Activated T-cell treated with anti-CD3 and anti-CD28 coated beads for 4 hours (primary cell): ENCODE measurements at regions not wholly inside any gene's neighbourhood (a gene's known extent, or its start where the extent isn't known, plus 50 kb on each side); places are given as distances from the start of the nearest gene placed in this dataset.
"Not testable (repeated sequence)": the region's sequence is repeated elsewhere in the genome, so short reads cannot be mapped to it uniquely, and the experiment has no call there.

Experiments
- DNase-seq: peaks from one replicate; pipeline ENCODE4 v3.0.0-alpha.2; 2020

DNA sequence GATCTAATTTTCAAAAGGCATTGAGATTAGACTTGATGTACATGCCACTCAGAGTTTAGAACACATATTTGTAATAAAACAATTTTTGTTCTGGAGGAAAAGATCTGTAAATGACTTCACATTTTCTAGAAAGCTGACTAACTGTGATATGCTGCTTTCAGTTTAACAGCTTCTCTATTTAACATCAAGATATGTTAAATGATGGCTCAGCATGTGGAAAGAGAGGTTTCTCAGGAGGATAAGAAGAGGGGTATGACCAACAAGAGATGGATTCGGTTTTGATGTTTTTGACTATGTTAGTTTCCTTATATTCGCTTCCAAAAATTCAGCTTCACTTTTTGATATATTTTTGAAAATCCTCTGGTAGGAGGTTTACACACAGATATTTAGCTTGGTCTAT lies 698.7 kb downstream of the GLUD2 start:
- no peak for DNase-seq

DNA sequence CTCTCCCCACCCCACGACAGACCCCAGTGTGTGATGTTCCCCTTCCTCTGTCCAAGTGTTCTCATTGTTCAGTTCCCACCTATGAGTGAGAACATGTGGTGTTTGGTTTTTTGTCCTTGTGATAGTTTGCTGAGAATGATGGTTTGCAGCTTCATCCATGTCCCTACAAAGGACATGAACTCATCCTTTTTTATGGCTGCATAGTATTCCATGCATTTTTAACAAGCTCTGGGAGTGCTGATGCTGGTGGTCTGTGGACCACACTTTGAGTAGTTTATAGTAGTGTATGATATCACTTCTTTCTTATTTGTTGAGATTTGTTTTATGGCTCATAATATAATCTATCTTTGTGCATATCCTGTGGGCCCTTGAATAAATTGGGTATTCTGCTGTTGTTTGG lies 706.2 kb downstream of the GLUD2 start:
- not testable (repeated sequence) for DNase-seq

- DNase-seq, result no peak
These were observed 706.9 kb downstream of the GLUD2 start for GRCh38 chrX:121754301-121754700.

- no peak for DNase-seq
These were observed 708.1 kb downstream of the GLUD2 start for GRCh38 chrX:121755541-121755940.

DNA sequence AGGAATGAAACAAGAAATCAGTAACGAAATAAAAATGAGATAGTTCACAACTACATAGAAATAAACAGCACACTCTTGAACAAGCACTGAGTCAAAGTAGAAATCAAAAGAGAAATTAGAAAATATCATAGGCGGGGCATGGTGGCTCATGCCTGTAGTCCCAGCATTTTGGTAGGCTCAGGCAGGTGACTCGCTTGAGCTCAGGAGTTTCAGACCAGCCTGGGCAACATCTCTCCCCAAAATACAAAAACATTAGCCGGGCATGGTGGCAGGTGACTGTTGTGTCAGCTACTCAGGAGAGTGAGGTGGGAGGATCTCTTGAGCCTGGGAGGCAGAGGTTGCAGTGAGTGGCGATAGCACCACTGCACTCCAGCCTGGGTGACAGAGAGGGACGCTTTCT lies 714.4 kb downstream of the GLUD2 start:
- DNase-seq, result no peak

DNA sequence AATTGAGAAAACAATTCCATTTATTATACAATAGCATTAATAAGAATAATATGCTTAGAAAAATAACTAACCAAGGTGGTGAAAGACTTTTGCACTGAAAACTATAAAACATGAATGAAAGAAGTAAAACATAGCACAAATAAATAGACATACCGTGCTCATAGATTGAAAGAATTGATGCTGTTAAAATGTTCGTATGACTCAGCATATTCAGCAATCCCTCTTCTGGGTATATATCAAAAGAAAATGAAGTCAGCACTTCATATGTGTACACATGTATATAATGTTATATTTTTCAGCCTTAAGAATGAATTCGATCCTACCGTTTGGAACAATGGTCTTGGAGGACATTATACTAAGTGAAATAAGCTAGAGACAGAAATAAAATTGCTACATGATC lies 716.3 kb downstream of the GLUD2 start:
- DNase-seq, result no peak

GRCh38 chrX:121768210-121768609 lies 720.8 kb downstream of the GLUD2 start:
- not testable (repeated sequence) for DNase-seq

- DNase-seq, result no peak
These were observed 734.6 kb downstream of the GLUD2 start for GRCh38 chrX:121781991-121782390.

GRCh38 chrX:121782544-121782943 lies 735.1 kb downstream of the GLUD2 start:
- DNase-seq, result no peak

- no peak for DNase-seq
These were observed 735.6 kb downstream of the GLUD2 start for GRCh38 chrX:121782976-121783375.

DNA sequence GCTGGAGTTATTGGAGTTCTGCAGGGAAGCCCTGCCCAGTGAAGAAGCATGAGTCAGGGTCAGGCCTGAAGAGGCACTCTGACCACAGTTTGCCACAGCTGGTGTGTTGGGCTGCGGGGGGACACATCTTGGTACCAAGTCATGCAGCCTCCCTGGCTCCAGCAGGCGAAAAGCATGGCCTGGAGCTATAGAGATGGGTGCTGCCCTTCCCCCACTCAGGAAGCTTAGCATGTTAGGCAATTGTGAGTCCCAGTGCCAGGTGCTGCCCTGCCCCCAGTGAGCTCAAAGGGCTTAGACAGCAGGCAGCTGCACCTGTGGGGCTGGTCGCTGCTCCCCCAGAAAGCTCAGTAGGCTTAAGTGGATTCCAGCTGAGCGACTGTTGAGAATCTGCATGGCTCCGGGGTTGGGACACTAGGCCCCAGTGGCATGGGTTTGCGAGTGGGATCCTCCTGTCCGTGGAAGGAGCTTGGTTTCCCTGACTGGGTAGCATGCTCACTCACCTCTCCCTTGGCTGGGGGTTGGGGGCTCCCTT lies 755.5 kb downstream of the GLUD2 start:
- no peak for DNase-seq

DNA sequence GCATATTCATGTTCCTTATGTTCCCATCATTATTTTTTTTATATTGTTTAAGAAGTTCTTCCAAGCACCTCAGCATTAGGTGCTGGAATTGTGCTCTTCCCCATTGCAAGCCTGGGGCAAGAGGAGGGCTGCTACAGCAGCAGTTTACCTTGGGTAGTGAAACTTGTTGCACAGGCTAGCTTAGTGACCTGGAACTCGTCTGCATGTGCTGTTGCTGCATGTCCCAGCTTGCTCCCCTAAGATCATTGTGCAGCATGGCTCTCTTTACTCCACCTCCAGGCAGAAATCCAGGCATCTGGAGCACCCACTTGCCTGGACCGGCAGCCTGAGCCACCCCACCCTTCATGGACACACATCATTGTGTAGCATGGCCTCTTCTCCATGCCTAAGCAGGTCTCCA lies 776.0 kb downstream of the GLUD2 start:
- no peak for DNase-seq

GRCh38 chrX:121831601-121832000 lies 784.2 kb downstream of the GLUD2 start:
- DNase-seq, result no peak

GRCh38 chrX:121832446-121832845 lies 785.0 kb downstream of the GLUD2 start:
- no peak for DNase-seq

GRCh38 chrX:121836000-121836399 lies 788.6 kb downstream of the GLUD2 start:
- DNase-seq, result no peak

GRCh38 chrX:121851033-121851432 lies 803.6 kb downstream of the GLUD2 start:
- DNase-seq, result no peak

GRCh38 chrX:121853762-121854613 lies 806.6 kb downstream of the GLUD2 start:
- DNase-seq, result no peak

- no peak for DNase-seq
These were observed 807.2 kb downstream of the GLUD2 start for GRCh38 chrX:121854614-121854911.

DNA sequence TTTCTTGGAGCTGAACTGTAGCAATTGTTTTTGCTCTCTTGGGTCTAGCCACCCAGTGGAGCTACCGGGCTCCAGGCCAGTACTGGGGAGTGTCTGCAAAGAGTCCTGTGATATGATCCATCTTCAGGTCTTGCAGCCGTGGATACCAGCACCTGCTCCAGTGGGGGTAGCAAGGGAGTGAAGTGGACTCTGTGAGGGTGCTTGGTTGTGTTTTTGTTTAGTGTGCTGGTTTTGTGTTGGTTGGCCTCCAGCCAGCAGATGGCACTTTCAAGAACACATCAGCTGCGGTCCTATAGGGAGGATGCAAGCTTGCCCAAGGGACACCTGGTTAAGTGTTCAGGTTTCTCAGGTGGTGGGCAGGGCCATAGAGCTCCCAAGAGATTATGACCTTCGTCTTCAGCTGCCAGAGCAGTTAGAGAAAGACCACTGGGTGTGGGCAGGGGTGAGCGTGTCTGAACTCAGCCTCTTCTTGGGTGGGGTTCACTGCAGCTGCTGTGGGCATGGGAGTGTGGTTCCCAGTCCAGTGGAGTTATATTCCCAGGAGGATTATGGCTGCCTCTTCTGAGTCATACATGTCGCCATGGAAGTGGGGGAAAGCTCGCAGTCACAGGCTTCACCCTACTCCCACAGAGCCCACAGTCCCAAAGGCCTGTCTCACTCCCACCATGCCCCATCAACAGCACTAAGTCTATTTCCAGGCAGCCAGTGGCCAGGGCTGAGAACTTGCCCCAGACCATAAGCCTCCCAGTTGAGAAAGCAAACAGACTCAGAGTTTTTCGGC lies 811.6 kb downstream of the GLUD2 start:
- no peak for DNase-seq

- DNase-seq, result no peak
These were observed 816.6 kb downstream of the GLUD2 start for GRCh38 chrX:121863976-121864375.

- DNase-seq, result no peak
These were observed 817.2 kb downstream of the GLUD2 start for GRCh38 chrX:121864561-121864960.

- DNase-seq, result no peak
These were observed 822.6 kb downstream of the GLUD2 start for GRCh38 chrX:121869876-121870477.

GRCh38 chrX:121871122-121871521 lies 823.7 kb downstream of the GLUD2 start:
- DNase-seq, result no peak

- no peak for DNase-seq
These were observed 828.9 kb downstream of the GLUD2 start for GRCh38 chrX:121876305-121876704.
